ENCODE measurements at regions not wholly inside any gene's neighbourhood (a gene's known extent, or its start where the extent isn't known, plus 50 kb on each side); places are given as distances from the start of the nearest gene placed in this dataset.

GRCh38 chr16:8230497-8230896, 359.8 kb downstream of the TMEM114 start:
- H3K4me1 ChIP-seq (replicated peaks in 1 of 2) = no peaks in the 10 kb centered on the region
- no peaks in the 10 kb centered on the region for H3K36me3 ChIP-seq (replicated peaks in 1 of 2)
- no peak overlapping the region for H3K4me3 ChIP-seq
- no peak for TF ChIP-seq CTCF (IDR thresholded peaks at IDR 0.05)
- no peak for TF ChIP-seq POLR2A (IDR thresholded peaks at IDR 0.05)
- DNase-seq = no peak
- intact Hi-C loops (cut with DNase I) = no loop called here
- WGBS, 4 donors = 49 to 63% (median 58%) methylated on average over 4 of the region's 4 CpGs
- H3K27me3 ChIP-seq = no peaks in the 10 kb centered on the region
- H3K9me3 ChIP-seq (replicated peaks in 1 of 3) = no peaks in the 10 kb centered on the region
- H3K27ac ChIP-seq = no peak overlapping the region

- Histone ChIP-seq H3K27me3 (no peaks in the 10 kb centered on the region), H3K9me3 (replicated peaks in 1 of 3) (no peaks in the 10 kb centered on the region), H3K36me3 (replicated peaks in 1 of 2) (no peaks in the 10 kb centered on the region), H3K4me1 (replicated peaks in 1 of 2) (no peaks in the 10 kb centered on the region), H3K27ac (no peak overlapping the region), H3K4me3 (no peak overlapping the region)
- intact Hi-C loops (cut with DNase I) = no loop called here
- TF ChIP-seq POLR2A (IDR thresholded peaks at IDR 0.05) (no peak), CTCF (IDR thresholded peaks at IDR 0.05) (no peak)
- WGBS, 4 donors = 62 to 75% (median 66%) methylated on average over 7 of the region's 7 CpGs
- DNase-seq = no peak
These were observed 361.2 kb downstream of the TMEM114 start for GRCh38 chr16:8229011-8229520.

- no peaks in the 10 kb centered on the region for H3K9me3 ChIP-seq (replicated peaks in 1 of 3)
- no peaks in the 10 kb centered on the region for H3K27me3 ChIP-seq
- intact Hi-C loops (cut with DNase I) = no loop called here
- 34 to 58% (median 51%) methylated on average over 2 of the region's 2 CpGs for WGBS, 4 donors
- H3K4me1 ChIP-seq (replicated peaks in 1 of 2) = no peaks in the 10 kb centered on the region
- DNase-seq = no peak
- TF ChIP-seq POLR2A (IDR thresholded peaks at IDR 0.05) (no peak), CTCF (IDR thresholded peaks at IDR 0.05) (no peak)
- no peak overlapping the region for H3K4me3 ChIP-seq
- no peaks in the 10 kb centered on the region for H3K36me3 ChIP-seq (replicated peaks in 1 of 2)
- H3K27ac ChIP-seq = no peak overlapping the region
These were observed 373.1 kb downstream of the TMEM114 start for GRCh38 chr16:8217201-8217600.

GRCh38 chr16:8204769-8205168, 385.5 kb downstream of the TMEM114 start:
- Histone ChIP-seq H3K27ac (no peak overlapping the region), H3K9me3 (replicated peaks in 1 of 3) (no peaks in the 10 kb centered on the region), H3K4me3 (no peak overlapping the region), H3K27me3 (no peaks in the 10 kb centered on the region), H3K4me1 (replicated peaks in 1 of 2) (no peaks in the 10 kb centered on the region), H3K36me3 (replicated peaks in 1 of 2) (no peaks in the 10 kb centered on the region)
- DNase-seq = no peak
- intact Hi-C loops (cut with DNase I) = no loop called here
- TF ChIP-seq POLR2A (IDR thresholded peaks at IDR 0.05) (no peak), CTCF (IDR thresholded peaks at IDR 0.05) (no peak)
- 85 to 100% (median 89%) methylated on average over 1 of the region's 1 CpG for WGBS, 4 donors

Data from adrenal gland (tissue), 9 donors.